ENCODE measurements at regions not wholly inside any gene's neighbourhood (a gene's known extent, or its start where the extent isn't known, plus 50 kb on each side); places are given as distances from the start of the nearest gene placed in this dataset.
"Not testable (repeated sequence)": the region's sequence is repeated elsewhere in the genome, so short reads cannot be mapped to it uniquely, and the experiment has no call there.

DNA sequence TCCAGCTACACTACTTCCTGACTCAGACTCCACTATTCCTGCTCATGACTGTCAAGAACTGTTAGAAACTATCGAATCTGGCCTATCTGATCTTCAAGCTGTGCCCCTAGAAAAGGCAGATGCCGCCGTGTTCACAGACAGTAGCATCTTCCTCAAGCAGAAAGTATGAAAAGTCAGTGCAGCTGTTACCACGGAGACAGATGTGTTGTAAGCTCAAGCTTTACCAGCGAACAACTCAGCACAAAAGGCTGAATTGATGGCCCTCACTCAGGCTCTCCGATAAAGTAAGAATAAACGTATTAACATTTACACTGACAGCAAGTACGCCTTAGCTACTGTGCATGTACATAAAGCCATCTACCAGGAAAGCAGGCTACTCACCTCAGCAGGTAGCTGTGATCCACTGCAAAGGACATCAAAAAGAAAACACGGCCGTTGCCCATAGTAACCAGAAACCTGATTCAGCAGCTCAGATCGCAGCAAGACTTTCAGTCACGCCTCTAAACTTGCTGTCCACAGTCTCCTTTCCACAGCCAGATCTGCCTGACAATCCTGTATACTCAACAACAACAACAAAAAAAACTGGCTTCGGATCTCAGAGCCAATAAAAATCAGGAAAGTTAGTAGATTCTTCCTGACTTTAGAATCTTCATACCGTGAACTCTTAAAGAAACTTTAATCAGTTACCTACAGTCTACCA is 97.5 kb upstream of the FAM90A26 start:
- WGBS, 3 donors: 52 to 62% (median 58%) methylated on average over 11 to 12 of the region's 14 CpGs
- H3K36me3 ChIP-seq (ENCODE audit: control insufficient read depth in 3 of 3, insufficient read depth in 2 of 3, low read depth in 1 of 3, low read length in 3 of 3); H3K9me3 ChIP-seq (ENCODE audit: control insufficient read depth in 2 of 2, insufficient read depth in 1 of 2, low read depth in 1 of 2, low read length in 1 of 2); H3K4me1 ChIP-seq (ENCODE audit: control insufficient read depth in 3 of 3, insufficient read depth in 2 of 3, low read depth in 1 of 3, low read length in 2 of 3); H3K4me3 ChIP-seq (ENCODE audit: low read depth in 1 of 3, low read length in 3 of 3); FAIRE-seq; H3K27me3 ChIP-seq (ENCODE audit: control insufficient read depth in 3 of 3, insufficient read depth in 3 of 3, low read length in 3 of 3): not testable (repeated sequence)
- peak overlapping the region in 1 of 3 donors; percentile 80 for H3K27ac ChIP-seq (ENCODE audit: low read depth in 1 of 3, low read length in 2 of 3)
- DNase-seq: peak; percentile 9 to 51

DNA sequence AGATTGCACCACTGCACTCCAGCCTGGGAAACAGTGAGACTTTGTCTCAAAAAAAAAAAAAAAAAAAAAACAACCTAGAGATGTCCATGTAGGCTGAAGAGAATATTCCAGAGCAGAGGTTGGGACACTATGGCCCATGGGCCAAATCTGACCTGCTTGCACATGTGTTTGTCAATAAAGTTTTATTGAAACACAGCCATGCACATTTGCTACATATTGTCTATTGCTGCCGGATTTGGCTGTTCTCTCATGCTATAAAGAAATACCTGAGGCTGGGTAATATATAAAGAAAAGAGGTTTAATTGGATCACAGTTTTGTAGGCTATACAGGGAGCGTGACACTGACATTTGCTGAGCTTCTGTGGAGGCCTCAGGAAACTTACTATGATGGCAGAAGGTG is 102.3 kb upstream of the FAM90A26 start:
- not testable (repeated sequence) for H3K36me3 ChIP-seq (ENCODE audit: control insufficient read depth in 3 of 3, insufficient read depth in 2 of 3, low read depth in 1 of 3, low read length in 3 of 3)

DNA sequence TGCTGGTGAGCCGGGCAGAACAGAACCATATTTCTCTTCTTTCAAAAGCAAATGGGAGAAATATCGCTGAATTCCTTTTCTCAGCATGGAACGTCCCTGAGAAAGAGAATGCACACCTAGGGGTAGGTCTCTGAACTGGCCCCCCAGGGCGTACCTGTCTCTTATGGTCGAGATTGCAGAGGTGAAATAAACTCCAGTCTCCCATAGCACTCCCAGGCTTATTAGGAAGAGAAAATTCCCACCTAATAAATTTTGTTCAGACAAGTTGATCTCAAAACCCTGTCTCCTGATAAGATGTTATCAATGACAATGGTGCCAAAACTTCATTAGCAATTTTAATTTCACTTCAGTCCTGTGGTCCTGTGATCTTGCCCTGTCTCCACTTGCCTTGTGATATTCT is 106.6 kb upstream of the FAM90A26 start:
- not testable (repeated sequence) for H3K9me3 ChIP-seq (ENCODE audit: control insufficient read depth in 2 of 2, insufficient read depth in 1 of 2, low read depth in 1 of 2, low read length in 1 of 2); H3K36me3 ChIP-seq (ENCODE audit: control insufficient read depth in 3 of 3, insufficient read depth in 2 of 3, low read depth in 1 of 3, low read length in 3 of 3); DNase-seq; FAIRE-seq; H3K27ac ChIP-seq (ENCODE audit: low read depth in 1 of 3, low read length in 2 of 3); H3K4me1 ChIP-seq (ENCODE audit: control insufficient read depth in 3 of 3, insufficient read depth in 2 of 3, low read depth in 1 of 3, low read length in 2 of 3); H3K4me3 ChIP-seq (ENCODE audit: low read depth in 1 of 3, low read length in 3 of 3); H3K27me3 ChIP-seq (ENCODE audit: control insufficient read depth in 3 of 3, insufficient read depth in 3 of 3, low read length in 3 of 3)
- WGBS, 3 donors: 70 to 98% (median 89%) methylated on average over 2 to 4 of the region's 5 CpGs

More for the DNA sequence above, 102.3 kb upstream of the FAM90A26 start:
- FAIRE-seq; H3K27ac ChIP-seq (ENCODE audit: low read depth in 1 of 3, low read length in 2 of 3); H3K4me3 ChIP-seq (ENCODE audit: low read depth in 1 of 3, low read length in 3 of 3); H3K27me3 ChIP-seq (ENCODE audit: control insufficient read depth in 3 of 3, insufficient read depth in 3 of 3, low read length in 3 of 3); H3K4me1 ChIP-seq (ENCODE audit: control insufficient read depth in 3 of 3, insufficient read depth in 2 of 3, low read depth in 1 of 3, low read length in 2 of 3); H3K9me3 ChIP-seq (ENCODE audit: control insufficient read depth in 2 of 2, insufficient read depth in 1 of 2, low read depth in 1 of 2, low read length in 1 of 2); DNase-seq: not testable (repeated sequence)
- WGBS, 3 donors: 85 to 97% (median 87%) methylated on average over 2 of the region's 2 CpGs

DNA sequence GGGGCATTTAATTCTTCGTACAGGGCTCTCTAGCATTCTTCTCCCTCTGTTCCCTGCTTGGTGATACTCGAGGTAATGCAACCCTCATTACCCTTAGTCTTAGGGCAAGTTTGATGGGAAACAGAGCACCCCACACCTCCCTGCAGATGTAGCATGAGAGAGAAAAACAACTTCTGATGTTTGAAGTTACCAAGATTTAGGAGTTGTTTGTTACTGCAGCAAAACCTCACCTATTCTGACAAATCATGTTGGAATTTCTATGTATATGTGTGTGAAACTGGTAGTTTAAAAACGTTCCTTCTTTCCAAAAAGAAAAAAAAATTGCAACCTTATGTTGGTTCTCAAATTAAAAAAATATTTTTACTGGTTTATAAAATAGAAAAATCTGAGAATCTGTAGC is 145.3 kb upstream of the FAM90A26 start:
- H3K27me3 ChIP-seq (ENCODE audit: control insufficient read depth in 3 of 3, insufficient read depth in 3 of 3, low read length in 3 of 3); DNase-seq; FAIRE-seq; H3K9me3 ChIP-seq (ENCODE audit: control insufficient read depth in 2 of 2, insufficient read depth in 1 of 2, low read depth in 1 of 2, low read length in 1 of 2); H3K4me3 ChIP-seq (ENCODE audit: low read depth in 1 of 3, low read length in 3 of 3); H3K4me1 ChIP-seq (ENCODE audit: control insufficient read depth in 3 of 3, insufficient read depth in 2 of 3, low read depth in 1 of 3, low read length in 2 of 3); H3K27ac ChIP-seq (ENCODE audit: low read depth in 1 of 3, low read length in 2 of 3); H3K36me3 ChIP-seq (ENCODE audit: control insufficient read depth in 3 of 3, insufficient read depth in 2 of 3, low read depth in 1 of 3, low read length in 3 of 3): not testable (repeated sequence)
- 47 to 60% (median 59%) methylated on average over 3 of the region's 3 CpGs for WGBS, 3 donors

DNA sequence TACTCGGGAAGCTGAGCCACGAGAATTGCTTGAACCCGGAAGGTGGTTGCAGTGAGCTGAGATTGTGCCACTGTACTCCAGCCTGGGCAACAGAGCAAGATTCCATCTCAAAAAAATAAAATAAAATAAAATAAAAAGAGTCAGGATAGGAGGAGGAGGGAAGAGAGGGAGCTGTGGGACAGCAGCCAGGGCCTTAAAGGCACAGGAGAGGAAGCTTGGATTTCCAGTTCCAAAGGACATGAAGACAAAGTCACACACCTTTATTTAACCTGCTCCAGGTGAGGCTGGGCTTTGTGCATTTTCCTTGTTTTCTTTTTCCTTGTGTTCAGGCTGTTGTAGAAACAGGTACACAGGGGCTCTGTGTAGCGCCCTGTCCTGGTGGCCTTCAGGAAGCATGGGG is 138.2 kb upstream of the HMX1 start:
- not testable (repeated sequence) for FAIRE-seq; H3K9me3 ChIP-seq (ENCODE audit: control insufficient read depth in 2 of 2, insufficient read depth in 1 of 2, low read depth in 1 of 2, low read length in 1 of 2); H3K27ac ChIP-seq (ENCODE audit: low read depth in 1 of 3, low read length in 2 of 3); H3K27me3 ChIP-seq (ENCODE audit: control insufficient read depth in 3 of 3, insufficient read depth in 3 of 3, low read length in 3 of 3); H3K4me3 ChIP-seq (ENCODE audit: low read depth in 1 of 3, low read length in 3 of 3); H3K4me1 ChIP-seq (ENCODE audit: control insufficient read depth in 3 of 3, insufficient read depth in 2 of 3, low read depth in 1 of 3, low read length in 2 of 3); H3K36me3 ChIP-seq (ENCODE audit: control insufficient read depth in 3 of 3, insufficient read depth in 2 of 3, low read depth in 1 of 3, low read length in 3 of 3); DNase-seq
- 76 to 84% (median 76%) methylated on average over 4 of the region's 4 CpGs for WGBS, 3 donors

DNA sequence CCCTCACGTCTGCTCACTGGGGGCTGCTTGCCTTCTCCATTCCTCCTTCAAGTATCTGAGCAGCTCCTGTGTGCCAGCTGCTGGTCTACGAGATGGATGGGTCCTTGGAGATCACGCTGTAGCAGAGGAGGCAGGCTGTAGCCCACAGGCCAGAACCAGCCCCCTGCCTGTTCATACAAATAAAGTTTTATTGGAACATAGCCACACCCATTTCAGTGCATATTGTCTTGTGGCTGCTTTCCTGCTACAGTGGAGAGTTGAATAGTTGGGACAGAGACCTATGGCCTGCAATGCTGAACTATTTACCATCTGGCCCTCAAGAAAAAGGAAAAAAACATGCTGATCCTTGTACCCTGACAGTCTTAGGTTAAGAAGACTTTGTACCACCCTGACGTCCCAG is 136.8 kb upstream of the HMX1 start:
- FAIRE-seq; H3K4me1 ChIP-seq (ENCODE audit: control insufficient read depth in 3 of 3, insufficient read depth in 2 of 3, low read depth in 1 of 3, low read length in 2 of 3); DNase-seq; H3K36me3 ChIP-seq (ENCODE audit: control insufficient read depth in 3 of 3, insufficient read depth in 2 of 3, low read depth in 1 of 3, low read length in 3 of 3); H3K27me3 ChIP-seq (ENCODE audit: control insufficient read depth in 3 of 3, insufficient read depth in 3 of 3, low read length in 3 of 3); H3K9me3 ChIP-seq (ENCODE audit: control insufficient read depth in 2 of 2, insufficient read depth in 1 of 2, low read depth in 1 of 2, low read length in 1 of 2); H3K4me3 ChIP-seq (ENCODE audit: low read depth in 1 of 3, low read length in 3 of 3); H3K27ac ChIP-seq (ENCODE audit: low read depth in 1 of 3, low read length in 2 of 3): not testable (repeated sequence)
- WGBS, 3 donors: 57 to 79% (median 59%) methylated on average over 2 to 4 of the region's 4 CpGs

DNA sequence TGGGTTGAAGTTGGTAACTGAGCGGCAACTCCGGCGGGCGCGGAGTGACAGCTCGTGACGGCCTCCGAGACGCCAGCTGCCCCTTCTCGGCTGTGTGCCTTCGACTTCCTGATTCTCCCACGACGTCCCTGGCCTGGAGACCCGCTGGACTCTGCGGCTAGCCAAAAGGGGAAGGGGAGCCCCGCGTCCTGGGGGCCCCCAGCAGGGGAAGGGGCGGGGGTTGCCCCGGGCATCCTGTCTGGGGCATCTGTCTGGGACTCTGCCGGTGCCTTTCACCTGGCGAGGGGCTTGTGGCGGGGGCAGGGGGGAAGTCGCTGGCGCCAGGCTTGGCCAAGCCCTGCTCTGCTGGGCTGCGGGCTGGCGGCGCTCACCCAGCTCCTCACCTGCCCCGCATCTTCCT is 129.5 kb upstream of the HMX1 start:
- 1 to 9% (median 4%) methylated on average over 9 to 28 of the region's 28 CpGs for WGBS, 3 donors
- H3K4me3 ChIP-seq (ENCODE audit: low read depth in 1 of 3, low read length in 3 of 3): peak overlapping the region in 1 of 3 donors; percentile 5
- H3K4me1 ChIP-seq (ENCODE audit: control insufficient read depth in 3 of 3, insufficient read depth in 2 of 3, low read depth in 1 of 3, low read length in 2 of 3); H3K27me3 ChIP-seq (ENCODE audit: control insufficient read depth in 3 of 3, insufficient read depth in 3 of 3, low read length in 3 of 3); H3K9me3 ChIP-seq (ENCODE audit: control insufficient read depth in 2 of 2, insufficient read depth in 1 of 2, low read depth in 1 of 2, low read length in 1 of 2); H3K36me3 ChIP-seq (ENCODE audit: control insufficient read depth in 3 of 3, insufficient read depth in 2 of 3, low read depth in 1 of 3, low read length in 3 of 3); H3K27ac ChIP-seq (ENCODE audit: low read depth in 1 of 3, low read length in 2 of 3); FAIRE-seq: not testable (repeated sequence)
- peak in 1 of 2 donors; percentile 8 for DNase-seq

DNA sequence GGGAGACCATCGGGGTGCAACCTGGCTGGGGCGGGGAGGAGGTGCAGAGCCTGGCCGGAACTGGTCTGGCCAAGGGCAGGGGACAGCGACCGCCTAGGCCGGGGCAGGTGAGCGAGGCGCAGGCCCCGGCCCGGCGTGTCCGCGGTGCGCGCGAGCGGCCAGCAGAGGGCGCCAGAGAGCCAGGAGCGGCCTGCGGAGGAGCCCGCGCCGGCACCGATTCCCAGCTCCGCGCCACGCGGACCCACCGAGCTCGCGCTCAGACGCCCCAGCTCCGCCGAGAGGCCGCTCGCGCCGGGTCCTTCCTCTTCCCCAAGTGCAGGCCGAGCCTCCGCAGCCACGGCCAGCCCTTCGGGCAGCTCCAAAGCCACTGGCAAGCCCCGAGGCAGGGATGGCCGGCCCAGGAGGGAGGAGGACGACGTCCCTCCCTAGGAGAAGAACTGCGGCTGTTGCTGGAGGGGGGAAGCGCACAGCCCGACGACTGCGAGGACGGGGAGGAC is 128.9 kb upstream of the HMX1 start:
- peak overlapping the region in 1 of 3 donors; percentile 5 for H3K4me3 ChIP-seq (ENCODE audit: low read depth in 1 of 3, low read length in 3 of 3)
- not testable (repeated sequence) for H3K36me3 ChIP-seq (ENCODE audit: control insufficient read depth in 3 of 3, insufficient read depth in 2 of 3, low read depth in 1 of 3, low read length in 3 of 3)

DNA sequence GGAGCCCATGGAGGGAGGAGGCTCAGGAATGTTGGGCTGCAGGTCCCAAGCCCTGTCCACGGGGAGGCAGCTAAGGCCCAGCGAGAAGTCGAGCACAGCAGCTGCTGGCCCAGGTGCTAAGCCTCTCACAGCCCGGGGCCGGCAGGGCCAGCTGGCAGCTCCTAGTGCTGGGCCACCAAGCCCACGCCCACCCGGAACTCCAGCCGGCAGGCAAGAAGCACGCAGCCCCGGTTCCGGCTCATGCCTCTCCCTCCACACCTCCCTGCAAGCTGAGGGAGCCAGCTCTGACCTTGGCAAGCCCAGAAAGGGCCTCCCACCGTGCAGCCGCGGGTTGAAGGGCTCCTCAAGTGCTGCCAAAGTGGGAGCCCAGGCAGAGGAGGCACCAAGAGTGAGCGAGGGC is 121.3 kb upstream of the HMX1 start:
- H3K9me3 ChIP-seq (ENCODE audit: control insufficient read depth in 2 of 2, insufficient read depth in 1 of 2, low read depth in 1 of 2, low read length in 1 of 2); H3K4me3 ChIP-seq (ENCODE audit: low read depth in 1 of 3, low read length in 3 of 3); H3K4me1 ChIP-seq (ENCODE audit: control insufficient read depth in 3 of 3, insufficient read depth in 2 of 3, low read depth in 1 of 3, low read length in 2 of 3); H3K36me3 ChIP-seq (ENCODE audit: control insufficient read depth in 3 of 3, insufficient read depth in 2 of 3, low read depth in 1 of 3, low read length in 3 of 3); DNase-seq; H3K27ac ChIP-seq (ENCODE audit: low read depth in 1 of 3, low read length in 2 of 3); FAIRE-seq; H3K27me3 ChIP-seq (ENCODE audit: control insufficient read depth in 3 of 3, insufficient read depth in 3 of 3, low read length in 3 of 3): not testable (repeated sequence)
- WGBS, 3 donors: 74 to 78% (median 77%) methylated on average over 12 to 15 of the region's 15 CpGs

More for the DNA sequence above, 128.9 kb upstream of the HMX1 start:
- not testable (repeated sequence) for H3K27ac ChIP-seq (ENCODE audit: low read depth in 1 of 3, low read length in 2 of 3); H3K4me1 ChIP-seq (ENCODE audit: control insufficient read depth in 3 of 3, insufficient read depth in 2 of 3, low read depth in 1 of 3, low read length in 2 of 3); FAIRE-seq; H3K27me3 ChIP-seq (ENCODE audit: control insufficient read depth in 3 of 3, insufficient read depth in 3 of 3, low read length in 3 of 3); H3K9me3 ChIP-seq (ENCODE audit: control insufficient read depth in 2 of 2, insufficient read depth in 1 of 2, low read depth in 1 of 2, low read length in 1 of 2)
- 0 to 2% (median 2%) methylated on average over 27 to 52 of the region's 52 CpGs for WGBS, 3 donors
- DNase-seq: peak; percentile 34 to 66

All from small intestine (tissue), 7 donors.